ENCODE measurements at regions not wholly inside any gene's neighbourhood (a gene's known extent, or its start where the extent isn't known, plus 50 kb on each side); places are given as distances from the start of the nearest gene placed in this dataset.

DNA sequence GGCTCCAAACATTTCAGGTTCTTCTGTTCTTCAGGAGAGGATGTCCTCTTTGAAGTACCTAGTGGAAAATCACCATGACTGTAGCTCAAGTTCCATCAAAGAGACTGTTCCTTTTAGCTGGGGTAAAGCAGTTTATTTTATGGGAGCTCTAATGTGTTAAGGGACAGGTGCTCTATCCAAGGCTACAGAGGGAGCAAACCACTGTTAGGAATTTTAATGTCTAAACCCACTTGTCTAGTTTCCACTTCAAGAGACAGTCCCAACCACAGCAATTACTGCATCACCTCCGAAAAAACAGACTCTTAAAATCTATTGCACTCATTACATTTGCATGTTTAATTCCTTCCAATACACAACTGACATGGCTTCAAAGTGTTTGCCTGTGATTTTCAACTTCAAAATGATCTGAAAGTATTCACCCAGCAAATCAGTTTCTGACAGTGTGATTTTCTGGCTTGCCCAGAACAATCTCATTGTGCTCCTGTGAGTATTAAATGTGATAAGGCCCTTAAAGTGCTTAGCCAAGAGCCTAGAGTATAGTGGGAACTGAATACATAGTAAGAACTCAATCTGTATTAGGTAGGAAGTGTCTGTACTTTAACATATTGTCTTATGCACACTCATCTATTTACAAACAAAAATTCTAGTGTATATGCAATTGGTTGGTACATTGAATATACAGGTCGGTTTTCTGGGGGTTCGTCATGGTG, 266.5 kb upstream of the CCDC54 start:
- H3K4me3 ChIP-seq (ENCODE audit: low read length) = no peak overlapping the region
- TF ChIP-seq ZNF274 (IDR thresholded peaks at IDR 0.05; ENCODE audit: low read depth, low read length) = no peak

DNA sequence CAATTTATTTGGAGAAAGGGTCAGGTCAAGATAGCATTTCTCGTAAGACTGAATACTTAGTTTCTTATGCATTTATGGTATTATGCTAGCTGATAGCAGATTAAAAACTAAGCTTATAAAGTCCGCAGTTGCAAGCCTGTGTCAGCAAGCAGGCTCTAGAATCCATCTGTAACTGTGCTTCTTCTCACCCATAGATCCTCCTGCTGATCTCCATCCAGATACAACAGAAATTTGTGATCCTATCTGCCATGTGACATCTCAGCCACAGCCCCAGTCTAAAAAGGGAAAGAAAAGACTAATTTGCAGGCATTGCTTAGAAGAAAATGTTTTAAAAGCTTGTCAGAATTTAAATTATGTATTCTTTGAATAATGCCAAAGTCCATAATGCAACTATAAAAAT, 265.4 kb upstream of the CCDC54 start:
- no peak overlapping the region for H3K4me3 ChIP-seq (ENCODE audit: low read length)
- TF ChIP-seq ZNF274 (IDR thresholded peaks at IDR 0.05; ENCODE audit: low read depth, low read length) = no peak

GRCh38 chr3:107112356-107112755, 264.9 kb upstream of the CCDC54 start:
- TF ChIP-seq ZNF274 (IDR thresholded peaks at IDR 0.05; ENCODE audit: low read depth, low read length) = no peak
- H3K4me3 ChIP-seq (ENCODE audit: low read length) = no peak overlapping the region

- no peak for TF ChIP-seq ZNF274 (IDR thresholded peaks at IDR 0.05; ENCODE audit: low read depth, low read length)
- H3K4me3 ChIP-seq (ENCODE audit: low read length) = no peak overlapping the region
These were observed 261.0 kb upstream of the CCDC54 start for GRCh38 chr3:107116251-107116650.

- H3K4me3 ChIP-seq (ENCODE audit: low read length) = no peak overlapping the region
- TF ChIP-seq ZNF274 (IDR thresholded peaks at IDR 0.05; ENCODE audit: low read depth, low read length) = no peak
These were observed 260.1 kb upstream of the CCDC54 start for GRCh38 chr3:107117156-107117555.

DNA sequence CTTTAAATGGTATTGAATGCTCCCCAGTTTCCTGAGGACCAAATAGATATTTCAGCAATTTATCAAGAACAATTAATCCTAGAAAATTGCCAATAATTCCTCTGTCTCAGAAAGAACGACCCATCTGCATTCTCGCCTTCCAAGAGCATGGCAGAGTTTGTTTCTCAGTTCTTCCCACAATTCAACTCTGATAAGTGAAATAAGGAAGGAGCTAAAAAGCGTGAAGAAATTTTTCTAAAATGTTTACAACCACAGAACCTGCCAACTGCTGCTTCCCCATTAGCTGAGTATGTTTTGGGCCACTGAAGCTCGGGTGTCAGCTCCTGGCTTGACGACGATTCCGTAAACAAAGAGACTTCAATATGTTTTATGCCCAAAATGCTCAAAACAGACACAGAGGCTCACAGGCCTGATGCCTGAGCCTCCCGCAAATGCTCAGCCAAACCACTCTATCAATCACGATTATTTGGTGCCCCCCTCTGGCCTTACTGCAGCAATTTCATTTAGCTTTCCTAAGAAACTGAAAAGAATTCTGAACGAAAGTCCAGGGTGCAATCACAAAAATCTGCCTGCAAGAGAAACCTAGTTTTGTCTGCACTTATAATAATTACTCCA, 259.2 kb upstream of the CCDC54 start:
- no peak overlapping the region for H3K4me3 ChIP-seq (ENCODE audit: low read length)
- TF ChIP-seq ZNF274 (IDR thresholded peaks at IDR 0.05; ENCODE audit: low read depth, low read length) = no peak

GRCh38 chr3:107124885-107125284, 252.4 kb upstream of the CCDC54 start:
- no peak for TF ChIP-seq ZNF274 (IDR thresholded peaks at IDR 0.05; ENCODE audit: low read depth, low read length)
- H3K4me3 ChIP-seq (ENCODE audit: low read length) = no peak overlapping the region

GRCh38 chr3:107128946-107129345, 248.3 kb upstream of the CCDC54 start:
- no peak overlapping the region for H3K4me3 ChIP-seq (ENCODE audit: low read length)

DNA sequence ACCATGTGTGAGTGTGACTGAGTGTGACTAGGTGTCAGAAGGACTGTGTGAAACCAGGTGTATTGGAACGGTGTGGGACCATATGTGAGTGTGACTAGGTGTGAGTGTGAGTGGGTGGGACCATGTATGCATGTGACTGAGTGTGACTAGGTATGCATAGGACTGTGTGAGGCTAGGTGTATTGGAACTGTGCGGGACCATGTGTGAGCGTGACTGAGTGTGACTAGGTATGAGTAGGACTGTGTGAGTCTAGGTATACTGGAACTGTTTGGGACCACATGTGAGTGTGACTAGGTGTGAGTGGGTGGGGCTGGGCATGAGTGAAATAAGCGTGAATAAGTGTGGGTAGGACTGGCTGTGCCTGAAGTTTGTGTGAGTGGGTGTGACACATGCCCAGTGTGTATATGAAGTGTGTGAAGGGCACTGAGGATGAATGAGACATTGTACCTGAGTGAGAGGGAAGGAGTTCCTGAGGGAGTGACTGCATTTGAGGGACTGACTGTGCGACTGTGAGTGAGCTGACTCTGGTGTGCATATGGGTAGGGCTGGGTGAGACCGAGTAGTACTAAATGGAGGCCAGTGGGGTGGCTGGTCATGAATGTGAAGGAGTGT, 247.0 kb upstream of the CCDC54 start:
- TF ChIP-seq ZNF274 (IDR thresholded peaks at IDR 0.05; ENCODE audit: low read depth, low read length) = no peak
- H3K4me3 ChIP-seq (ENCODE audit: low read length) = no peak overlapping the region

More at GRCh38 chr3:107128946-107129345, 248.3 kb upstream of the CCDC54 start:
- TF ChIP-seq ZNF274 (IDR thresholded peaks at IDR 0.05; ENCODE audit: low read depth, low read length) = no peak

DNA sequence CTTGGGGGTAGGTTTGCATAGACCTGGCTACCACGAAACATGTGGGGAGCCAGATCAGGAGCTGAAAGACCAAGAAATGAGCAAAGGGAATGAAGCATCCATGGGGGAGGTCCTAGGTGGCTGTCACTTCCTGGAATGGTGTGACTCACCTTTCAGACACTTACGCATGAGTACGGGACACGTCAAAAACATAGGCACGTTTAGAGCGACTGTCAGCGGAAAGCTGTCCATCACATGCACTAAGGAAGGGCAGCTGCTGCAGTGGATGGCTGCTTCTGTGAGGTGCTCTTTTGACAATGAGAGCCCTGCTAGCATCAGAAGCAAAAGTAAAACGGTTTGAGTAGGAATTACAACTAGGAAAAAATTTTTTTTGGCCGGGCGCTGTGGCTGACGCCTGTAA, 244.6 kb upstream of the CCDC54 start:
- no peak overlapping the region for H3K4me3 ChIP-seq (ENCODE audit: low read length)
- no peak for TF ChIP-seq ZNF274 (IDR thresholded peaks at IDR 0.05; ENCODE audit: low read depth, low read length)

- no peak for TF ChIP-seq ZNF274 (IDR thresholded peaks at IDR 0.05; ENCODE audit: low read depth, low read length)
- no peak overlapping the region for H3K4me3 ChIP-seq (ENCODE audit: low read length)
These were observed 243.3 kb upstream of the CCDC54 start for GRCh38 chr3:107133891-107134290.

DNA sequence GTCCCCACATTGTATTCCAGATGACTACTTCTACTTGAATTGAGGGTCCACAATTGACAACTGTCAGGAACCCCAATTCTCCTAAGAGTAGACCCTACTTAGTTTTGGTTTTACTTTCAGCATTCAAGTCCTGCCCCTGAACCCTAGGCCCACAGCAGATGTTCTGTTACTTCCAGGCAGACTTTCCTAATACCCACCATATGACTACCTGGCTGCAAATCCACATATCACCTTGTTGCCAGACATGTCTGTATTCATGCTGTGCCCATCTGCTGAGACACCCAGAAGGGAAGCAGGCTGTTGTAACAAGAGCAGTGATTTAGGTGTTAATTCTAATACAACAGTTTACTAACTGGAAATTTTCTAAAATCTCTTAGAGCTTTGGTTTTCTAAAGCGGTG, 235.1 kb upstream of the CCDC54 start:
- H3K4me3 ChIP-seq (ENCODE audit: low read length) = no peak overlapping the region
- no peak for TF ChIP-seq ZNF274 (IDR thresholded peaks at IDR 0.05; ENCODE audit: low read depth, low read length)

DNA sequence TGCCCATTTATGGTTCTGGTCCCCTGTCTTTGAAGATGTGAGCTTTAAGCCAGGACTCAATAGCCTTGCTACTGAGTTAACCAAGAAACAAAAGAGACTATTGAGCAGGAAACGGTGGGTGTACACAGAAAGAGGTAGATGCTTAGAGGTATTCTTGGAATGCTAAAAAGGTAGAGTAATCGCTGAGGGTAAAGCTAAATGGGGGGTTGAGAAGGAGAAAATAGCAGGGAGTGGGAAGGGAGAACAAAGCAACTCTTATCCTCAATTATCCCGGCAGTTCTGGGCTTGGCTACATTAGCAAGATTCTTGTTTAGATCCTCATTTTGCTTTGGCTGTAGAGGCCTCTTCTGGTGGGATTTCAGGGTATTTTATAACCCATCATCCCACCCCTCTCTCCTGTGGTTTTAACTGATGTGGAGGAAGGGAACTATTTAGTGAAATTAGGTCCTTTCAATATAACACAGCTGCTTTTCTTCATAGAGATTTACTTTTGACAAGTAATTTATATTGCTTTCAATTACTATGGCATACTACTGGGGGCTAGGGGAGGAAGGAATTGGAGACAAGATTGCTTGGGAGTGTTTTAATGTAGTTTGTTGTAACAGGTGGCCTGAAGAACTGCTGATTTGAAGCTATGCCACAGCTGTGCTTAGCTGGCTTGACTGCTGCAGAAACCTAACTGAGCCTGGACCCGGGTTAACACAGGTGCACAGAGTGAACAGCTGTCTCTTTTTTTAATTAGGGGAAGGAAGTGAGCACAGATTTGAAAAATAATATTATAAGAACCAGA, 234.3 kb upstream of the CCDC54 start:
- TF ChIP-seq ZNF274 (IDR thresholded peaks at IDR 0.05; ENCODE audit: low read depth, low read length) = no peak
- no peak overlapping the region for H3K4me3 ChIP-seq (ENCODE audit: low read length)

DNA sequence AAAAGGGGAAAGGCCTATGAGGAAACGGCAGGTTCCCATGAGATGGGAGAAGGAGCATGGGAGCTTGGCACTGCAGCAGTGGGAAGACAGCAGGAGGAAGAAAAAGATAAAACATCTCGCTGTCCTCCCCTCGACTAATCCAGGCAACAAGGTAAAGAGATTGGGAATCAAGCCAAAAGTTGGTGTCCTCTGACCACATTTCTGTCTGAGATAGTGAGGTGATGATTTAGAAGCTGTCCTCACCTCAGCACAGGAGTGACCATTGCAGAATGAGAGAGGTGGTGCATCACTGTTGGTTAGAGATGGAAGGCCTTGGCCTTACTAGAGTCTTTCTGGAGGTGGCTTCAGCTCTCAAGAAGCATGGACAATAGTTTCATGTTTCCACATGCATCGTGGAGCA, 226.6 kb upstream of the CCDC54 start:
- H3K4me3 ChIP-seq (ENCODE audit: low read length) = no peak overlapping the region
- no peak for TF ChIP-seq ZNF274 (IDR thresholded peaks at IDR 0.05; ENCODE audit: low read depth, low read length)

Measured in GM08714 (cell line).